ENCODE measurements at regions not wholly inside any gene's neighbourhood (a gene's known extent, or its start where the extent isn't known, plus 50 kb on each side); places are given as distances from the start of the nearest gene placed in this dataset.

GRCh38 chrX:122046226-122046625 is 998.8 kb downstream of the GLUD2 start:
- no peak for DNase-seq
- no peaks in the 10 kb centered on the region for H3K27me3 Mint-ChIP-seq (ENCODE audit: unreplicated experiment)
- BruUV-seq (replicated peaks) = no TSS peak
- no peak overlapping the region for H3K27ac Mint-ChIP-seq (ENCODE audit: unreplicated experiment)
- intact Hi-C loops (cut with micrococcal nuclease; ENCODE audit: unreplicated experiment) = no loop called here
- CTCF ChIA-PET = interaction anchor here (1.2 kb wide), 1 partner anchor 22 kb away, joined by 3 read pairs; no protein-coding TSS in a partner anchor
- no peaks in the 10 kb centered on the region for H3K36me3 Mint-ChIP-seq (ENCODE audit: insufficient read depth, unreplicated experiment)
- no peak overlapping the region for H3K4me3 Mint-ChIP-seq (ENCODE audit: low read depth, unreplicated experiment)
- no peak for TF ChIP-seq CTCF (IDR thresholded peaks at IDR 0.05; ENCODE audit: unreplicated experiment)
- no peaks in the 10 kb centered on the region for H3K9me3 Mint-ChIP-seq (ENCODE audit: low read depth, unreplicated experiment)
- H3K4me1 Mint-ChIP-seq (ENCODE audit: low read depth, unreplicated experiment) = no peaks in the 10 kb centered on the region

GRCh38 chrX:122046815-122047214 is 999.4 kb downstream of the GLUD2 start:
- no peaks in the 10 kb centered on the region for H3K4me1 Mint-ChIP-seq (ENCODE audit: low read depth, unreplicated experiment)
- no peak overlapping the region for H3K4me3 Mint-ChIP-seq (ENCODE audit: low read depth, unreplicated experiment)
- H3K36me3 Mint-ChIP-seq (ENCODE audit: insufficient read depth, unreplicated experiment) = no peaks in the 10 kb centered on the region
- no peaks in the 10 kb centered on the region for H3K9me3 Mint-ChIP-seq (ENCODE audit: low read depth, unreplicated experiment)
- no peak overlapping the region for H3K27ac Mint-ChIP-seq (ENCODE audit: unreplicated experiment)
- TF ChIP-seq CTCF (IDR thresholded peaks at IDR 0.05; ENCODE audit: unreplicated experiment) = no peak
- no peaks in the 10 kb centered on the region for H3K27me3 Mint-ChIP-seq (ENCODE audit: unreplicated experiment)
- no TSS peak for BruUV-seq (replicated peaks)
- intact Hi-C loops (cut with micrococcal nuclease; ENCODE audit: unreplicated experiment) = no loop called here
- DNase-seq = no peak
- CTCF ChIA-PET = interaction anchor here (1.2 kb wide), 1 partner anchor 21 kb away, joined by 3 read pairs; no protein-coding TSS in a partner anchor

- BruUV-seq (replicated peaks) = no TSS peak
- Mint-ChIP-seq H3K27ac (ENCODE audit: unreplicated experiment) (no peak overlapping the region), H3K4me3 (ENCODE audit: low read depth, unreplicated experiment) (no peak overlapping the region), H3K4me1 (ENCODE audit: low read depth, unreplicated experiment) (no peaks in the 10 kb centered on the region), H3K27me3 (ENCODE audit: unreplicated experiment) (no peaks in the 10 kb centered on the region), H3K9me3 (ENCODE audit: low read depth, unreplicated experiment) (no peaks in the 10 kb centered on the region), H3K36me3 (ENCODE audit: insufficient read depth, unreplicated experiment) (no peaks in the 10 kb centered on the region)
- no peak for DNase-seq
- CTCF ChIA-PET = interaction anchor here (1.2 kb wide), 1 partner anchor 21 kb away, joined by 3 read pairs; no protein-coding TSS in a partner anchor
- no peak for TF ChIP-seq CTCF (IDR thresholded peaks at IDR 0.05; ENCODE audit: unreplicated experiment)
- intact Hi-C loops (cut with micrococcal nuclease; ENCODE audit: unreplicated experiment) = no loop called here
Observed at GRCh38 chrX:122047261-122047660, 999.9 kb downstream of the GLUD2 start.

GRCh38 chrX:122055460-122055859 is 1008.0 kb downstream of the GLUD2 start:
- CTCF ChIA-PET = no interaction called here
- Mint-ChIP-seq H3K9me3 (ENCODE audit: low read depth, unreplicated experiment) (no peaks in the 10 kb centered on the region), H3K27me3 (ENCODE audit: unreplicated experiment) (no peaks in the 10 kb centered on the region), H3K27ac (ENCODE audit: unreplicated experiment) (no peak overlapping the region), H3K4me1 (ENCODE audit: low read depth, unreplicated experiment) (no peaks in the 10 kb centered on the region), H3K4me3 (ENCODE audit: low read depth, unreplicated experiment) (no peak overlapping the region), H3K36me3 (ENCODE audit: insufficient read depth, unreplicated experiment) (no peaks in the 10 kb centered on the region)
- TF ChIP-seq CTCF (IDR thresholded peaks at IDR 0.05; ENCODE audit: unreplicated experiment) = no peak
- no TSS peak for BruUV-seq (replicated peaks)
- intact Hi-C loops (cut with micrococcal nuclease; ENCODE audit: unreplicated experiment) = no loop called here
- no peak for DNase-seq
